HCT116 (cell line): ENCODE measurements at regions not wholly inside any gene's neighbourhood (a gene's known extent, or its start where the extent isn't known, plus 50 kb on each side); places are given as distances from the start of the nearest gene placed in this dataset.

Experiments
- ATAC-seq: fragments of 200-7000 bp; cut with Tn5 transposase; 2 replicates; pipeline ENCODE4 v1.9.1; 2020; ENCODE audit warnings: mild to moderate bottlenecking, moderate library complexity
- BruUV-seq: library from RNA; stranded (reverse); fragments of 400-500 nt; replicated peaks from 2 replicates; lab custom pipeline; 2021; lab: Mats Ljungman, UMichigan
- CTCF ChIA-PET: fragments of 300-600 bp; sonication (Branson Sonifier 250); formaldehyde crosslinking; loops from one replicate; lab custom pipeline; 2021; ENCODE audit warnings: antibody characterized with exemption; lab: Charles Lee
- POLR2A ChIA-PET: fragments of 300-600, 350-600 bp; sonication (Branson Sonifier 250); formaldehyde crosslinking; loops from one replicate; lab custom pipeline; 2021; ENCODE audit warnings: antibody characterized with exemption; lab: Charles Lee
- RAD21 ChIA-PET, 2 experiments: fragments of 300-600 bp; sonication (Branson Sonifier 250); formaldehyde crosslinking; loops; one replicate each; lab custom pipeline; 2023; ENCODE audit warnings: low total read pairs in 2 of 2; ENCODE audit not compliant: uncharacterized antibody in 2 of 2, unreplicated experiment in 2 of 2, low non-redundant PET in 1 of 2; lab: Charles Lee
- DNase-seq: peaks from one replicate; pipeline ENCODE4 v3.0.0-alpha.2; 2010; ENCODE audit warnings: low read depth, low spot score
- H2AFZ ChIP-seq: fragments of 200-600 bp; shearing (Covaris generic), sonication (generic); 2 replicates; pipeline ENCODE4 v1.6.1; 2017; ENCODE audit warnings: low read depth, mixed run types, mixed read lengths, antibody characterized with exemption, low read length; ENCODE audit not compliant: poor library complexity, severe bottlenecking
- H3K27ac ChIP-seq: 2 replicates; pipeline ENCODE4 v1.5.1; 2012; ENCODE audit warnings: low read depth, low read length
- H3K27me3 ChIP-seq: fragments of 200-600 bp; sonication (generic); 2 replicates; pipeline ENCODE4 v1.6.1; 2016; ENCODE audit warnings: mixed run types, low read length, mixed read lengths; ENCODE audit not compliant: insufficient read depth
- H3K36me3 ChIP-seq, 2 experiments: fragments of 200-500 bp in 1 of 2; fragments of 200-600 bp in 1 of 2; sonication (Bioruptor generic) in 1 of 2; sonication (generic) in 1 of 2; 2 replicates each; pipeline versions ENCODE4 v1.5.1 to v1.6.1; 2014 to 2016; ENCODE audit warnings: low read length in 2 of 2, inconsistent platforms in 1 of 2, mixed read lengths in 1 of 2, mixed run types in 1 of 2; ENCODE audit not compliant: insufficient read depth in 2 of 2, control insufficient read depth in 1 of 2
- H3K4me1 ChIP-seq, 2 experiments: fragments of 200-600 bp in 1 of 2; sonication (generic) in 1 of 2; 2 replicates each; pipeline versions ENCODE4 v1.5.1 to v1.6.1; 2012 to 2017; ENCODE audit warnings: low read length in 2 of 2, inconsistent platforms in 1 of 2, mild to moderate bottlenecking in 1 of 2, mixed read lengths in 1 of 2, mixed run types in 1 of 2, moderate library complexity in 1 of 2; ENCODE audit not compliant: insufficient read depth in 2 of 2, control insufficient read depth in 1 of 2
- H3K4me2 ChIP-seq: fragments of 200-600 bp; sonication (generic); 2 replicates; pipeline ENCODE4 v1.6.1; 2017; ENCODE audit warnings: mixed run types, low read length, mixed read lengths
- H3K4me3 ChIP-seq, 2 experiments: fragments of 200-600 bp in 1 of 2; sonication (generic) in 1 of 2; replicated peaks in 1 of 2; 2 replicates each; pipeline ENCODE4 v1.5.1; 2011 to 2016; ENCODE audit warnings: low read length in 2 of 2, control low read depth in 1 of 2, low read depth in 1 of 2, mild to moderate bottlenecking in 1 of 2, mixed read lengths in 1 of 2, mixed run types in 1 of 2
- H3K79me2 ChIP-seq: fragments of 200-600 bp; sonication (generic); 2 replicates; pipeline ENCODE4 v1.6.1; 2017; ENCODE audit warnings: mild to moderate bottlenecking, mixed run types, low read length, moderate library complexity, mixed read lengths; ENCODE audit not compliant: insufficient read depth
- H3K9ac ChIP-seq: fragments of 200-600 bp; sonication (generic); 2 replicates; pipeline ENCODE4 v1.6.1; 2016; ENCODE audit warnings: low read length, mixed read lengths
- H3K9me2 ChIP-seq: fragments of 200-600 bp; sonication (generic), shearing (Covaris generic); 2 replicates; pipeline ENCODE4 v1.6.1; 2017; ENCODE audit warnings: mixed run types, mild to moderate bottlenecking, moderate library complexity; ENCODE audit not compliant: insufficient read depth
- H3K9me3 ChIP-seq, 2 experiments: fragments of 200-500 bp in 1 of 2; fragments of 200-600 bp in 1 of 2; sonication (Bioruptor generic) in 1 of 2; sonication (generic) in 1 of 2; 2 replicates each; pipeline ENCODE4 v1.6.1; 2014 to 2017; ENCODE audit warnings: low read length in 2 of 2, mixed read lengths in 2 of 2, inconsistent platforms in 1 of 2, low read depth in 1 of 2, mild to moderate bottlenecking in 1 of 2, mixed run types in 1 of 2, moderate library complexity in 1 of 2; ENCODE audit not compliant: control insufficient read depth in 1 of 2, insufficient read depth in 1 of 2
- H4K20me1 ChIP-seq: fragments of 200-600 bp; sonication (generic), shearing (Covaris generic); 2 replicates; pipeline ENCODE4 v1.6.1; 2017; ENCODE audit warnings: mixed run types, mild to moderate bottlenecking, moderate library complexity; ENCODE audit not compliant: insufficient read depth
- EGR1 ChIP-seq: IDR thresholded peaks from 2 replicates; pipeline ENCODE4 v1.6.1; 2012; ENCODE audit warnings: low read depth
- ELF1 ChIP-seq: IDR thresholded peaks from 2 replicates; pipeline ENCODE4 v1.6.1; 2012; ENCODE audit warnings: low read depth, borderline replicate concordance
- EZH2phosphoT487 ChIP-seq: fragments of 200-600 bp; IDR thresholded peaks from 2 replicates; pipeline ENCODE4 v1.6.1; 2018; ENCODE audit warnings: antibody characterized with exemption, borderline replicate concordance
- MAX ChIP-seq: IDR thresholded peaks from 2 replicates; pipeline ENCODE4 v1.6.1; 2012
- POLR2AphosphoS5 ChIP-seq: IDR thresholded peaks from 2 replicates; pipeline ENCODE4 v1.6.1; 2011; ENCODE audit warnings: mild to moderate bottlenecking, low read depth, low read length, moderate library complexity
- SIN3A ChIP-seq: IDR thresholded peaks from 2 replicates; pipeline ENCODE4 v1.6.1; 2012; ENCODE audit warnings: low read depth
- TCF7L2 ChIP-seq: IDR thresholded peaks from 2 replicates; pipeline ENCODE4 v1.7.0; 2011; ENCODE audit warnings: borderline replicate concordance, inconsistent platforms; ENCODE audit not compliant: insufficient read depth, insufficient read length; ENCODE audit errors: extremely low read depth
- YY1 ChIP-seq: IDR thresholded peaks from 2 replicates; pipeline ENCODE4 v1.6.1; 2011; ENCODE audit warnings: low read length, low read depth, moderate library complexity, mild to moderate bottlenecking; ENCODE audit not compliant: insufficient replicate concordance; ENCODE audit errors: extremely low read depth
- ZFX ChIP-seq: fragments of 450-650 bp; IDR thresholded peaks from 2 replicates; pipeline ENCODE4 v1.6.1; 2017
- intact Hi-C: fragments of 100-400 bp; cut with micrococcal nuclease; formaldehyde crosslinking; loops from 2 replicates; pipeline ENCODE4 v1.10.0; 2022
- TF ChIP-seq, protein P1 (sequence below): IDR thresholded peaks from 2 replicates; pipeline ENCODE4 v1.6.1; 2012
- TF ChIP-seq, protein P2 (sequence below), 3 experiments: fragments of 200-600 bp in 1 of 3; sonication (generic) in 1 of 3; IDR thresholded peaks in 2 of 3; conservative IDR thresholded peaks in 1 of 3; 2 replicates each; pipeline ENCODE4 v1.5.1; 2012 to 2017; ENCODE audit warnings: low read depth in 2 of 3, low read length in 2 of 3, antibody characterized with exemption in 1 of 3, borderline replicate concordance in 1 of 3, control low read depth in 1 of 3, mild to moderate bottlenecking in 1 of 3, mixed read lengths in 1 of 3, mixed run types in 1 of 3, moderate library complexity in 1 of 3; ENCODE audit not compliant: insufficient read depth in 1 of 3

- Histone ChIP-seq H3K27me3 (no peaks in the 10 kb centered on the region), H3K79me2 (no peaks in the 10 kb centered on the region), H3K9ac (no peak overlapping the region), H3K9me3 (peaks cover 0 to 9% of the 10 kb centered on the region in 2 experiments; a peak in 2 of 4 replicates), H3K4me2 (no peak overlapping the region), H3K36me3 (no peaks in the 10 kb centered on the region), H3K4me1 (no peaks in the 10 kb centered on the region), H4K20me1 (no peaks in the 10 kb centered on the region), H2AFZ (no peak overlapping the region), H3K9me2 (no peaks in the 10 kb centered on the region), H3K27ac (no peak overlapping the region), H3K4me3 (no peak overlapping the region)
- BruUV-seq, result no TSS peak
- RAD21 ChIA-PET, result no interaction called here
- intact Hi-C loops, result no loop called here
- ATAC-seq (no peak), DNase-seq (no peak)
- CTCF ChIA-PET, result no interaction called here
- TF ChIP-seq SIN3A, result no peak
- TF ChIP-seq, protein P1, sequence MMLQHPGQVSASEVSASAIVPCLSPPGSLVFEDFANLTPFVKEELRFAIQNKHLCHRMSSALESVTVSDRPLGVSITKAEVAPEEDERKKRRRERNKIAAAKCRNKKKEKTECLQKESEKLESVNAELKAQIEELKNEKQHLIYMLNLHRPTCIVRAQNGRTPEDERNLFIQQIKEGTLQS, result no peak
- TF ChIP-seq MAX, result no peak
- TF ChIP-seq YY1, result no peak
- no peak for TF ChIP-seq EZH2phosphoT487
- no peak for TF ChIP-seq ELF1
- no peak for TF ChIP-seq ZFX
- TF ChIP-seq EGR1, result no peak
- TF ChIP-seq TCF7L2, result no peak
- TF ChIP-seq, protein P2, sequence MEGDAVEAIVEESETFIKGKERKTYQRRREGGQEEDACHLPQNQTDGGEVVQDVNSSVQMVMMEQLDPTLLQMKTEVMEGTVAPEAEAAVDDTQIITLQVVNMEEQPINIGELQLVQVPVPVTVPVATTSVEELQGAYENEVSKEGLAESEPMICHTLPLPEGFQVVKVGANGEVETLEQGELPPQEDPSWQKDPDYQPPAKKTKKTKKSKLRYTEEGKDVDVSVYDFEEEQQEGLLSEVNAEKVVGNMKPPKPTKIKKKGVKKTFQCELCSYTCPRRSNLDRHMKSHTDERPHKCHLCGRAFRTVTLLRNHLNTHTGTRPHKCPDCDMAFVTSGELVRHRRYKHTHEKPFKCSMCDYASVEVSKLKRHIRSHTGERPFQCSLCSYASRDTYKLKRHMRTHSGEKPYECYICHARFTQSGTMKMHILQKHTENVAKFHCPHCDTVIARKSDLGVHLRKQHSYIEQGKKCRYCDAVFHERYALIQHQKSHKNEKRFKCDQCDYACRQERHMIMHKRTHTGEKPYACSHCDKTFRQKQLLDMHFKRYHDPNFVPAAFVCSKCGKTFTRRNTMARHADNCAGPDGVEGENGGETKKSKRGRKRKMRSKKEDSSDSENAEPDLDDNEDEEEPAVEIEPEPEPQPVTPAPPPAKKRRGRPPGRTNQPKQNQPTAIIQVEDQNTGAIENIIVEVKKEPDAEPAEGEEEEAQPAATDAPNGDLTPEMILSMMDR (IDR thresholded peaks at IDR 0.05 in 2 of 3, conservative IDR thresholded peaks at IDR 0.05 in 1 of 3; ENCODE audit: borderline replicate concordance in 1 of 3, insufficient read depth in 1 of 3, low read depth in 2 of 3, low read length in 2 of 3), result no peak
- TF ChIP-seq POLR2AphosphoS5, result no peak
- POLR2A ChIA-PET, result no interaction called here
Observed at GRCh38 chr18:78582898-78583738, 396.5 kb upstream of the SALL3 start.
